ENCODE measurements at regions not wholly inside any gene's neighbourhood (a gene's known extent, or its start where the extent isn't known, plus 50 kb on each side); places are given as distances from the start of the nearest gene placed in this dataset.

DNA sequence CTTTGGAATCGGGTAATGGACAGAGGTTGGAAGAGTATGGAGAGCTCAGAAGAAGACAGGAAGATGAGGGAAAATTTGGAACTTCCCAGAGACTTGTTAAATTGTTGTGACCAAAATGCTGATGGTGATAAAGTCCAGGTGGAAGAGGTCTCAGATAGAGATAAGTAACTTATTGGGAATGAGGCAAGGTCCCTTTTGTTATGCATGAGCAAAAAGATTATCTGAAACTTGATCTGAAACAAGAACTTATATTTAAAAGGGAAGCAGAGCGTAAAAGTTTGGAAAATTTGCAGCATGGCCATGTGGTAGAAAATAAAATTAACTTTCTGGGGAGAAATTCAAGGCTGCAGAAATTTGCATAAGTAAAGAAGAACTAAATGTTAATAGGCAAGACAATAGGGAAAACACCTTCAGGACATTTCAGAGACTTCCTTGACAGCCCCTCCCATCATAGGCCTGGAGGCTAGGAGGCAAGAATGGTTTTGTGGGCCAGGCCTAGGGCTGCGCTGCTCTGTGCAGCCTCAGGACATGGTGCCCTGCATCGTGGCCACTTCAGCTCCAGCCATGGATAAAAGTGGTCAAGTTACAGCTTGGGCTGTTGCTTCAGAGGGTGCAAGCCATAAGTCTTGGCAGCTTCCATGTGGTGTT is 425.7 kb upstream of the PRICKLE1 start:
- Histone ChIP-seq H4K20me1 (ENCODE audit: control insufficient read depth, extremely low read depth, insufficient read depth, low read length) (no peaks in the 10 kb centered on the region), H3K4me2 (ENCODE audit: control insufficient read depth, extremely low read depth, insufficient read depth, low read depth, low read length) (no peak overlapping the region), H3K4me3 (ENCODE audit: control insufficient read depth in 2 of 3, extremely low read depth in 1 of 3, insufficient read depth in 2 of 3, low read depth in 1 of 3, low read length in 3 of 3) (no peak overlapping the region), H3K27me3 (ENCODE audit: control insufficient read depth, extremely low read depth, insufficient read depth, low read length) (no peaks in the 10 kb centered on the region), H3K79me2 (ENCODE audit: control insufficient read depth, insufficient read depth, low read length) (no peaks in the 10 kb centered on the region), H3K9ac (ENCODE audit: control insufficient read depth, extremely low read depth, insufficient read depth, low read length) (no peak overlapping the region), H3K36me3 (ENCODE audit: control insufficient read depth in 2 of 2, extremely low read depth in 1 of 2, insufficient read depth in 2 of 2, low read length in 2 of 2) (no peaks in the 10 kb centered on the region), H3K4me1 (ENCODE audit: control insufficient read depth, extremely low read depth, insufficient read depth, low read length) (no peaks in the 10 kb centered on the region), H3K9me1 (ENCODE audit: control insufficient read depth, extremely low read depth, insufficient read depth, low read length) (no peaks in the 10 kb centered on the region), H3K9me3 (ENCODE audit: control insufficient read depth, low read depth, low read length) (no peaks in the 10 kb centered on the region), H3K27ac (ENCODE audit: control insufficient read depth, insufficient read depth, low read length) (no peak overlapping the region), H2AFZ (ENCODE audit: control insufficient read depth, low read length) (no peak overlapping the region)
- dilution Hi-C loops (cut with MboI; ENCODE audit: extremely low pct_ligation_motif_present, low sequenced_read_pairs) = no loop called here
- no peak for FAIRE-seq
- no peak for DNase-seq (ENCODE audit: low read depth, low spot score)
- TF ChIP-seq EZH2 (IDR thresholded peaks at IDR 0.05; ENCODE audit: low read length) = no peak
- TF ChIP-seq, protein P1, sequence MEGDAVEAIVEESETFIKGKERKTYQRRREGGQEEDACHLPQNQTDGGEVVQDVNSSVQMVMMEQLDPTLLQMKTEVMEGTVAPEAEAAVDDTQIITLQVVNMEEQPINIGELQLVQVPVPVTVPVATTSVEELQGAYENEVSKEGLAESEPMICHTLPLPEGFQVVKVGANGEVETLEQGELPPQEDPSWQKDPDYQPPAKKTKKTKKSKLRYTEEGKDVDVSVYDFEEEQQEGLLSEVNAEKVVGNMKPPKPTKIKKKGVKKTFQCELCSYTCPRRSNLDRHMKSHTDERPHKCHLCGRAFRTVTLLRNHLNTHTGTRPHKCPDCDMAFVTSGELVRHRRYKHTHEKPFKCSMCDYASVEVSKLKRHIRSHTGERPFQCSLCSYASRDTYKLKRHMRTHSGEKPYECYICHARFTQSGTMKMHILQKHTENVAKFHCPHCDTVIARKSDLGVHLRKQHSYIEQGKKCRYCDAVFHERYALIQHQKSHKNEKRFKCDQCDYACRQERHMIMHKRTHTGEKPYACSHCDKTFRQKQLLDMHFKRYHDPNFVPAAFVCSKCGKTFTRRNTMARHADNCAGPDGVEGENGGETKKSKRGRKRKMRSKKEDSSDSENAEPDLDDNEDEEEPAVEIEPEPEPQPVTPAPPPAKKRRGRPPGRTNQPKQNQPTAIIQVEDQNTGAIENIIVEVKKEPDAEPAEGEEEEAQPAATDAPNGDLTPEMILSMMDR (optimal IDR thresholded peaks at IDR 0.05 in 1 of 3, IDR thresholded peaks at IDR 0.05 in 1 of 3, conservative IDR thresholded peaks at IDR 0.05 in 1 of 3; ENCODE audit: extremely low read depth in 1 of 3, insufficient read depth in 2 of 3, low read length in 3 of 3) = no peak

DNA sequence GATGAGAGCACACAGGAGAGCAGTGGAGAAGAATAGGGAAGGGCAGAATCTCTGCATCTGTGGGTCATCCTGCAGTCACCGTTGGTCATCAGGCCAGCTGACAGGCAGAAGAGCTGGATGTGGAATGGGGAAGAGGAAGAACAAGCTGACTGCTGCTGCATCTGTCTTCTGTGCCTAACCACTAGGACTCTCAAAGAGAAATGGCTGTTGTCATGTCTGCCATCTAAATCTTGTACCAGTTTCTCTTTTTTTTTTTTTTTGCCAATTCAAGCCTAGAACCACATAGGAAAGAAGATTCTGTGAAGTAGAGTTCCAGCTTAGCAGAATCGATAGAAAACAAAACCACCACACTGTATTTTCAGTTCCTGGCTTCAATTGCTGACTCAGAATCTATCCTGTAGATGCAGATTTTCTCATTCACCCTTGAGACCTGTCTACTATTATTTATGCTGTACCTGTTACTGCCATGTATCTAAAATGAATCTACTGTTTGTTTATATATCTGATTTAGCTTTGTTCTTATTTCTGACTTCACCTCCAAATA is 421.9 kb upstream of the PRICKLE1 start:
- no peak for TF ChIP-seq EZH2 (IDR thresholded peaks at IDR 0.05; ENCODE audit: low read length)
- TF ChIP-seq, protein P1 (optimal IDR thresholded peaks at IDR 0.05 in 1 of 3, IDR thresholded peaks at IDR 0.05 in 1 of 3, conservative IDR thresholded peaks at IDR 0.05 in 1 of 3; ENCODE audit: extremely low read depth in 1 of 3, insufficient read depth in 2 of 3, low read length in 3 of 3) = no peak
- dilution Hi-C loops (cut with MboI; ENCODE audit: extremely low pct_ligation_motif_present, low sequenced_read_pairs) = no loop called here
- FAIRE-seq (no peak), DNase-seq (ENCODE audit: low read depth, low spot score) (no peak)
- H3K4me1 ChIP-seq (ENCODE audit: control insufficient read depth, extremely low read depth, insufficient read depth, low read length) = no peaks in the 10 kb centered on the region
- no peak overlapping the region for H3K9ac ChIP-seq (ENCODE audit: control insufficient read depth, extremely low read depth, insufficient read depth, low read length)
- no peak overlapping the region for H2AFZ ChIP-seq (ENCODE audit: control insufficient read depth, low read length)
- H3K9me3 ChIP-seq (ENCODE audit: control insufficient read depth, low read depth, low read length) = no peaks in the 10 kb centered on the region
- no peaks in the 10 kb centered on the region for H3K36me3 ChIP-seq (ENCODE audit: control insufficient read depth in 2 of 2, extremely low read depth in 1 of 2, insufficient read depth in 2 of 2, low read length in 2 of 2)
- H3K4me3 ChIP-seq (ENCODE audit: control insufficient read depth in 2 of 3, extremely low read depth in 1 of 3, insufficient read depth in 2 of 3, low read depth in 1 of 3, low read length in 3 of 3) = no peak overlapping the region
- no peaks in the 10 kb centered on the region for H3K27me3 ChIP-seq (ENCODE audit: control insufficient read depth, extremely low read depth, insufficient read depth, low read length)
- no peaks in the 10 kb centered on the region for H4K20me1 ChIP-seq (ENCODE audit: control insufficient read depth, extremely low read depth, insufficient read depth, low read length)
- H3K4me2 ChIP-seq (ENCODE audit: control insufficient read depth, extremely low read depth, insufficient read depth, low read depth, low read length) = no peak overlapping the region
- H3K27ac ChIP-seq (ENCODE audit: control insufficient read depth, insufficient read depth, low read length) = no peak overlapping the region
- no peaks in the 10 kb centered on the region for H3K79me2 ChIP-seq (ENCODE audit: control insufficient read depth, insufficient read depth, low read length)
- H3K9me1 ChIP-seq (ENCODE audit: control insufficient read depth, extremely low read depth, insufficient read depth, low read length) = no peaks in the 10 kb centered on the region

Data from keratinocyte (primary cell).